C4-2B (cell line): ENCODE measurements at regions not wholly inside any gene's neighbourhood (a gene's known extent, or its start where the extent isn't known, plus 50 kb on each side); places are given as distances from the start of the nearest gene placed in this dataset.

Experiments
- CTCF ChIP-seq: fragments of 450-650 bp; conservative IDR thresholded peaks from 2 replicates; pipeline ENCODE4 v1.5.1; 2017; ENCODE audit warnings: mild to moderate bottlenecking
- ZFX ChIP-seq: fragments of 450-650 bp; IDR thresholded peaks from 2 replicates; pipeline ENCODE4 v1.6.1; 2017

- no peak for TF ChIP-seq CTCF
- no peak for TF ChIP-seq ZFX
These were observed 676.2 kb downstream of the BRD1 start for GRCh38 chr22:49151256-49152126.
